ENCODE measurements at regions not wholly inside any gene's neighbourhood (a gene's known extent, or its start where the extent isn't known, plus 50 kb on each side); places are given as distances from the start of the nearest gene placed in this dataset.

- ChIA-PET POLR2A (no interaction called here), CTCF (interaction anchor here (1.7 kb wide), 1 partner anchor 41 kb away, joined by 7 read pairs; no protein-coding TSS in a partner anchor)
- TF ChIP-seq, protein P1, sequence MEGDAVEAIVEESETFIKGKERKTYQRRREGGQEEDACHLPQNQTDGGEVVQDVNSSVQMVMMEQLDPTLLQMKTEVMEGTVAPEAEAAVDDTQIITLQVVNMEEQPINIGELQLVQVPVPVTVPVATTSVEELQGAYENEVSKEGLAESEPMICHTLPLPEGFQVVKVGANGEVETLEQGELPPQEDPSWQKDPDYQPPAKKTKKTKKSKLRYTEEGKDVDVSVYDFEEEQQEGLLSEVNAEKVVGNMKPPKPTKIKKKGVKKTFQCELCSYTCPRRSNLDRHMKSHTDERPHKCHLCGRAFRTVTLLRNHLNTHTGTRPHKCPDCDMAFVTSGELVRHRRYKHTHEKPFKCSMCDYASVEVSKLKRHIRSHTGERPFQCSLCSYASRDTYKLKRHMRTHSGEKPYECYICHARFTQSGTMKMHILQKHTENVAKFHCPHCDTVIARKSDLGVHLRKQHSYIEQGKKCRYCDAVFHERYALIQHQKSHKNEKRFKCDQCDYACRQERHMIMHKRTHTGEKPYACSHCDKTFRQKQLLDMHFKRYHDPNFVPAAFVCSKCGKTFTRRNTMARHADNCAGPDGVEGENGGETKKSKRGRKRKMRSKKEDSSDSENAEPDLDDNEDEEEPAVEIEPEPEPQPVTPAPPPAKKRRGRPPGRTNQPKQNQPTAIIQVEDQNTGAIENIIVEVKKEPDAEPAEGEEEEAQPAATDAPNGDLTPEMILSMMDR (IDR thresholded peaks at IDR 0.05; ENCODE audit: low read depth, low read length) = no peak
- Histone ChIP-seq H3K4me3 (ENCODE audit: low read depth, low read length) (no peak overlapping the region), H3K27ac (ENCODE audit: low read depth, low read length) (no peak overlapping the region), H3K9me3 (ENCODE audit: control insufficient read depth, insufficient read depth, low read length) (no peaks in the 10 kb centered on the region), H3K27me3 (ENCODE audit: control insufficient read depth, insufficient read depth, low read length) (no peaks in the 10 kb centered on the region)
- no peak for DNase-seq (ENCODE audit: low read depth, low spot score)
These were observed 157.8 kb upstream of the GRK3 start for GRCh38 chr22:25406510-25407210.

GRCh38 chr22:25407226-25407858 is 157.1 kb upstream of the GRK3 start:
- Histone ChIP-seq H3K27me3 (ENCODE audit: control insufficient read depth, insufficient read depth, low read length) (no peaks in the 10 kb centered on the region), H3K27ac (ENCODE audit: low read depth, low read length) (no peak overlapping the region), H3K9me3 (ENCODE audit: control insufficient read depth, insufficient read depth, low read length) (no peaks in the 10 kb centered on the region), H3K4me3 (ENCODE audit: low read depth, low read length) (no peak overlapping the region)
- TF ChIP-seq, protein P1 (IDR thresholded peaks at IDR 0.05; ENCODE audit: low read depth, low read length) = no peak
- DNase-seq (ENCODE audit: low read depth, low spot score) = no peak
- CTCF ChIA-PET = interaction anchor here (1.7 kb wide), 1 partner anchor 40 kb away, joined by 7 read pairs; no protein-coding TSS in a partner anchor
- POLR2A ChIA-PET = no interaction called here

GRCh38 chr22:25407859-25408229 is 156.6 kb upstream of the GRK3 start:
- no peak overlapping the region for H3K4me3 ChIP-seq (ENCODE audit: low read depth, low read length)
- POLR2A ChIA-PET = no interaction called here
- CTCF ChIA-PET = interaction anchor here (1.7 kb wide), 1 partner anchor 40 kb away, joined by 7 read pairs; no protein-coding TSS in a partner anchor
- TF ChIP-seq, protein P1 (IDR thresholded peaks at IDR 0.05; ENCODE audit: low read depth, low read length) = no peak
- DNase-seq (ENCODE audit: low read depth, low spot score) = no peak
- H3K9me3 ChIP-seq (ENCODE audit: control insufficient read depth, insufficient read depth, low read length) = no peaks in the 10 kb centered on the region
- H3K27ac ChIP-seq (ENCODE audit: low read depth, low read length) = no peak overlapping the region
- no peaks in the 10 kb centered on the region for H3K27me3 ChIP-seq (ENCODE audit: control insufficient read depth, insufficient read depth, low read length)

- Histone ChIP-seq H3K27me3 (ENCODE audit: control insufficient read depth, insufficient read depth, low read length) (peaks cover 6% of the 10 kb centered on the region), H3K4me3 (ENCODE audit: low read depth, low read length) (no peak overlapping the region), H3K27ac (ENCODE audit: low read depth, low read length) (no peak overlapping the region), H3K9me3 (ENCODE audit: control insufficient read depth, insufficient read depth, low read length) (peaks cover 7% of the 10 kb centered on the region)
- TF ChIP-seq, protein P1 (IDR thresholded peaks at IDR 0.05; ENCODE audit: low read depth, low read length) = no peak
- ChIA-PET CTCF (no interaction called here), POLR2A (no interaction called here)
- DNase-seq (ENCODE audit: low read depth, low spot score) = no peak
These were observed 155.2 kb upstream of the GRK3 start for GRCh38 chr22:25409240-25409639.

DNA sequence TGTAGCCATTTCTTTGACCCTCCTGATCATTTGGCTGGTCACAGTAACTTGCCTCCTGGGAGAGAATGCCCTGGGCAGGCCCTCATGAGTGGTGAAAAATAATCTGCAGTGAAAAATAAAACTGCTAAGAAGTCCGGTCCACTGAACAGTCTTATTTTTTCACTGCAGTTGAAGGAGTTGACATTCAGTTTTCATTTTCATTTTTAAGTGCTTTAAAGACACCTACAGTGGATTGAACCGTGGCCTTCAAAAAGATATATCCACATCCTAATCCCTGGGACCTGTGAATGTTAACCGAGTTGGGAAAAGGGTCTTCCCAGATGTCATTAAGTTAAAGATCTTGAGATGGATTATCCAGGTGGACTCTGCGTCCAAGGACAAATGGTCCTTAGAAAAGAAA is 153.6 kb upstream of the GRK3 start:
- TF ChIP-seq, protein P1 (IDR thresholded peaks at IDR 0.05; ENCODE audit: low read depth, low read length) = no peak
- Histone ChIP-seq H3K27ac (ENCODE audit: low read depth, low read length) (no peak overlapping the region), H3K27me3 (ENCODE audit: control insufficient read depth, insufficient read depth, low read length) (peaks cover 10% of the 10 kb centered on the region), H3K4me3 (ENCODE audit: low read depth, low read length) (no peak overlapping the region), H3K9me3 (ENCODE audit: control insufficient read depth, insufficient read depth, low read length) (peaks cover 7% of the 10 kb centered on the region)
- no peak for DNase-seq (ENCODE audit: low read depth, low spot score)
- ChIA-PET POLR2A (no interaction called here), CTCF (no interaction called here)
